HL-60 (cell line): ENCODE measurements at regions not wholly inside any gene's neighbourhood (a gene's known extent, or its start where the extent isn't known, plus 50 kb on each side); places are given as distances from the start of the nearest gene placed in this dataset.

ENCODE experiments used
- CTCF ChIP-seq: IDR thresholded peaks from one replicate; pipeline ENCODE4 v1.5.1; 2011; ENCODE audit warnings: low read length, control low read depth, inconsistent platforms; ENCODE audit not compliant: insufficient read depth
- GABPA ChIP-seq: IDR thresholded peaks from 2 replicates; pipeline ENCODE4 v1.6.1; 2012; ENCODE audit warnings: low read depth
- POLR2AphosphoS5 ChIP-seq: IDR thresholded peaks from 2 replicates; pipeline ENCODE4 v1.6.1; 2012; ENCODE audit warnings: low read depth
- REST ChIP-seq: IDR thresholded peaks from 2 replicates; pipeline ENCODE4 v1.6.1; 2012; ENCODE audit warnings: low read depth; ENCODE audit not compliant: insufficient replicate concordance

- no peak for TF ChIP-seq CTCF
- TF ChIP-seq POLR2AphosphoS5: no peak
- no peak for TF ChIP-seq REST
- TF ChIP-seq GABPA: no peak
Measured at GRCh38 chr16:61014869-61015268, 1021.4 kb downstream of the CDH8 start.
